GM21423 (cell line): ENCODE measurements at regions not wholly inside any gene's neighbourhood (a gene's known extent, or its start where the extent isn't known, plus 50 kb on each side); places are given as distances from the start of the nearest gene placed in this dataset.
A peak's percentile ranks its signal among the peaks of the same experiment; 100 is the strongest.
"Not testable (repeated sequence)": the region's sequence is repeated elsewhere in the genome, so short reads cannot be mapped to it uniquely, and the experiment has no call there.

Experiments used
- ATAC-seq: cut with Tn5 transposase; IDR thresholded peaks from one replicate; pipeline ENCODE4 v1.9.1; 2021; ENCODE audit warnings: mild to moderate bottlenecking, moderate library complexity; ENCODE audit not compliant: unreplicated experiment

DNA sequence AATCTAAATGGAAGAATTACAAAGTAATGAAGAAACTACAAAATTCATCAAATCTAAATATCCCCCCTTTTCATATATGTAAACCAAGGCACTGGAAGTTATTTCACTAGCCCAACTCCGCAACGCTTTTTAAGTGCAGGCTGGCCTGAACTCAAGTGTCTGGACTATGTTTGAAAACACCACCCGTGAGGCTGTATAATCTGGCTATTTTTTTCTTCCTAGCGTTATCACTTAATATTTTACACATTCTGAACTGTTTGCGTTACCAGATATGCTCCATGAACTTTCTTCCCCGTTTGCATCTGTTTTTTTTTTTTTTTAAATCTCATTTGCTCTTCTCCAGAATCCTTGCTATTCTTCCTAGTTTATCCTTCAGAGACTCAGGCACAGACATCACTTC lies 619.5 kb upstream of the CBLB start:
- no peak for ATAC-seq

DNA sequence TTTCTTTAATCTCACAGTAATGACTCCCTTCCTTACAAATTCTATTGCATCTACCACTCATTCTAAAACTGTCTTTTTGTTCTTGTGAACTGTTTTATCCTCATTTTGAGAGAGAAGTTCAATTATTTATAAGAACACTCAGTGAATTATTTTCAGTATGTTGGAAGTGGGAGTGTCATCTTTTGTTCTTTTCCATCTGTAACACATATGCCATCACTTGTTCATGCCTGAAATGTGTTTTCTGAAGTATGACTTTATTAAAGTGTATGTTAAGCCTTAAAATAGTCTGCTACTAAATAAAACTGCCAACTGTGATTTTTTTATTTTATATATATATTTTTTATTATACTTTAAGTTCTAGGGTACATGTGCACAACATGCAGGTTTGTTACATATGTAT lies 623.0 kb upstream of the CBLB start:
- no peak for ATAC-seq

DNA sequence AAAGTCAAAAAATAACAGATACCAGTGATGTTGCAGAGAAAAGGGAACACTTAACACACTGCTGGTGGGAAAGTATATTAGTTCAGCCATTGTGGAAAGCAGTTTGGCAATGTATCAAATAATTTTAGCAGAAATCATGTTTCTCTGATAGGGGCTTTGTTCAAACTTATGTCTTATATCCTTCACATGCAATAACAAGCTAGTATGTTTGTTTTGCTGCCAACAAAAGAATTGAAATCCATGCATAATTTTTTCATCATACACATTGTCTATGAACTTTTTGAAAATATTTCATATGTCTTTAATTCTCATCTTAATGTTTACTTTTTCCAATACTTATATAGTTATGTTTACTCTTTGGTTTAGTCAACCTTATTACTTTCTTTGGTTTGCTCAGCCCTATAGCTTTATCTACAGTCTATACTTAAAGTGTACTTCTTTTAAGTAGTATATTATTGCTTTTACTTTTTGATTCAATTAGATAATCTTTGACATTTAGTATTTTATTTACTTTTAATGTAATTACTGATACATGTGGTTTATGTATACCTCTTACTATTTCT lies 639.6 kb upstream of the CBLB start:
- no peak for ATAC-seq

DNA sequence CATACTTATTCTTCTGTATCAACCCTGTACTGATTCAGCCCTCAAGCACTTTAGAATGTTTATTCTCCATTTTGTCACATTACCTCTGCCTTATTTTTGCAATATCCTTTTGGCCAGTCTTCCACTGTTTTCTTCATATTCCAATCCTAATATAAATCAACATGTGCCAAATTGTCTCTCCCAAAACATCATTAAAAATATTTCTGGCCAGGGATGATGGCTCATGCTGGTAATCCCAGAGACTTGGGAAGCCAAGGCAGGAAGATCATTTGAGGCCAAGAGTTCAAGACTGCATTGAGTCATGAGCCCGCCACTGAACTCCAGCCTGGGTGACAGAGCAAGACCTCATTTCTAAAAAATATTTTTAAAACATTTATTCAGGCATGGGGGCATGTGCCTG lies 641.4 kb upstream of the CBLB start:
- ATAC-seq: no peak

DNA sequence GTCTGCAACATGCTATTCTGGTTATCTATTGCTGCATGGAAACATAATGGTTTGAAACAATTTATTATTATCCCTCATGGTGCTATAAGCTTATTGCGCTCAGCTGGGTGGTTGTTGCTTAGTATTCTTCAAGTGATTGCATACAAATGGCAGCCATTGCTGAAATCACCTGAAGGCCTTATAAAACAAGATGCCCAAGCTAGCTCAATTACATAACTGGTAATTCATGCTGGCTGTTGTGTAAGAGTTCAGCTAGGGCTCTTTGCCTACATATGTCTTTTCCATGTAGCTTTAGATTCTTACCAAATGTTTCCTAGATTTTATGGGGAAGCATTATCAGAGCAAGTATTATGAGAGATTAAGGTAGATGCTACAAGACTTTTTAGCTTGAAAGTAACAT lies 644.0 kb upstream of the CBLB start:
- ATAC-seq: no peak

DNA sequence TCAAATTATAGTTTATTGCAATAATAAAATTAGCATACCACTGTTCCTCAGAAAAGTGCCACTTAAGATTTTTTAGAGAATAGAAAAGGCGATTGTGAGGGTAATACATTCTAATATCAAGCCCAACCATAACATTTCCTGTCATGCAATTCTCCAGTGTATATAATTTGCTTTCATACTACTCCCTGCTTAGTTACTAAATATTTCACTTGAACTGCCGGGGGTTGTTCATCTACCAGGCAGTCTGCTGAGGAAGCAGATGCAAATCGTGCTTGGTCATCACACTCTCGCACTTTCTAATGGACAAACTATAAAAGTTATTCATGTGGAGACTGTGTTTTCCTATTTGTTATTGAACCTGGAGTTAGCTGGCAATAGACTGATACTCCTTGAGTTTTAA lies 645.6 kb upstream of the CBLB start:
- peak; percentile 59 for ATAC-seq

DNA sequence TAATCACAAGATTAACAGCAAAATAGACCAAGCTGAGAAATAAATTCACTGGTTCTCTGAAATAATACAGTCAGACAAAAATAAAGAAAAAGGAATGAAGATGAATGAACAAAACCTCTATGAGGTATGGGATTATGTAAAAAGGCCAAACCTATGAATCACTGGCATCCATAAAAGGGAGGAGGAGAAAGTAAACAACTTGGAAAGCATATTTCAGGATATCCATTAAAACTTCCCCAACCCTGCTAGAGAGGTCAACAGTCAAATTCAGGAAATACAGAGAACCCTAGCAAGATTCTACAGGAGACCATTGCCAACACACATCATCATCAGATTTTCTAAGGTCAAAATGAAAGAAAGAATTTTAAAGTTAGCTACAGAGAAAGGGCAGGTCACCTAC lies 649.7 kb upstream of the CBLB start:
- no peak for ATAC-seq

DNA sequence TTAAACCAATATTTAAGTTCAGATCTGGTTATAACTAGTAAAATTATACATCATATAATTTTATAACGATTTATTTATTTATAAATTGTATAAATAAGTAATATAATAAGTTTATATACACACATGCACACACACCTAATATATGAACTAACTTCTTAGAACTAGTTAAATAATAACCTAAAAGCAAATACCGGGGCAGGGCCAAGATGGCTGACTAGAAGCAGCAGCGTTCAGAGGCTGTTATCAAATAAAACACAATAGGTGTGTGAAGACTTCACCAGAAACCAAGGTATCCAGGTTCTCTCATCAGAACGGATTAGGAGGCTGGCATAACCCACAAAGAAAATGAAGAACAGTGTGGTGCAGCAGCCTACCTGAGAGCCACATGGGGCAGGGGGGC lies 653.6 kb upstream of the CBLB start:
- ATAC-seq: no peak

DNA sequence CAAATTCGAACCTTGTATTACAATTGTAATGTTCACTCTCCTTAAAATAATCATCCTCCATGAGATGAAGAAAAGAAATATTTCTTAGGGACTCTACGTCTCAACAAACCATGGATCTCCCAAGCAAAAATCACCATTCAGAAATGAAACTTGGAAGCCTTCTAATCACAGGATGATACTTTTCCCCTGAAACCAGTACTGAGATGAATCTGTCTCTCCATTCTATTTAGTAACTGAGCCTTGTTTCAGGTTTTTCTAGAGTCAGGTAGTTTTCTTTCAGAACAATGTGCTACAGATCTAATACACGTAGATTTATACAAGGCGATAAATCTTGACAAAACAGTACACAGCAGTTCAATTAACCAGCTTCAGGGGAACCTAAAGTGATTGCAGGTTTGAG lies 660.1 kb upstream of the CBLB start:
- no peak for ATAC-seq

DNA sequence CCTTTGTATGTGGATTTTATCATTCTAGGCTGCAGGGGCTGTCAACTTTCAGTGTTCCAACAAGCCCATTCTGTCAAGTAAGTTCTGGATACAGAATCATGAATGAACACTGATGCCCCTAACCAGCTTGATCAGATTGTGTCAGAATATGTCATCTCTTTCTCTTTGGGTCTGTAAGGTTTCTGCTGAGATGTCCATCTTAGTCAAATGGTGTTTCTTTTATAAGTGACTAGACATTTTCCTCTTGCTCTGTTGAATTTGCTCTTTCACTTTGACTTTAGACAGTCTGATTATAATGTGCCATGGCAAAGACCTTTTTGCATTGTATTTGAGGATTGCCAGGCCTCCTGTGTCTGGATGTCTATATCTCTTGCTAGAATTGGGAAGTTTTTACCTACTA lies 660.9 kb upstream of the CBLB start:
- no peak for ATAC-seq

DNA sequence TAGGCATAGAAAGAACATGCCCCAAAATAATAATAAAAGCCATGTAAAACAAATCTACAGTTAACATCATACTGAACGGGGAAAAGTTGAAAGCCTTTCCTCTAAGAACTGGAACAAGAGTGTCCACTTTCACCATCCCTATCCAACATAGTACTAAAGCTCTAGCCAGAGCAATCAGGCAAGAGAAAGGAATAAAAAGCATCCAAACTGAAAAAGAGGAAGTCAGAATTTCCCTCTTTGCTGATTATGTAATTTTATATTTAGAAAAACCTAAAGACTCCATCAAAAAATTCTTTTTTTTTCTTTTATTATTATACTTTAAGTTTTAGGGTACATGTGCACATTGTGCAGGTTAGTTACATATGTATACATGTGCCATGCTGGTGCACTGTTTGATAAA lies 661.6 kb upstream of the CBLB start:
- no peak for ATAC-seq

DNA sequence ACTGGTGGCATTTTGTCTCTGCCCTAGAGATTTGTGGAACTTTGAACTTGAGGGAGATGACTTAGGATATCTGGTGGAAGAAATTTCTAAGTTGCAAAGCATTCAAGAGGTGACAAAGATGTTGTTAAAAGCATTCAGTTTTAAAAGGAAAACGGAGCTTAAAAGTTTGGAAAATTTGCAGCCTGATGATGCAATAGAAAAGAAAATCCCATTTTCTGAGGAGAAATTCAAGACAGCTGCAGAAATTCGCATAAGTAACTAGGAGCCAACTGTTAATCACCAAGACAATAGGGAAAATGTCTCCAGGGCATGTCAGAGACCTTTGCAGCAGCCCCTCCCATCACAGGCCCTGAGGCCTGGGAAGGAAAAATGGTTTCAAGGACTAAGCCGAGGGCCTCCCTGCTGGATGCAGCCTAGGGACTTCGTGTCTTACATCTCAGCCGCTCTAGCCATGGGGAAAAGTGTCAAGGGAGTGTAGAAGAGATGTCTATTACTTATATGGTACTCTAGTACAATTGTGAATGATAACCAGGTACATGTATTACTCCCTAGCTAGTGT lies 663.0 kb upstream of the CBLB start:
- not testable (repeated sequence) for ATAC-seq

DNA sequence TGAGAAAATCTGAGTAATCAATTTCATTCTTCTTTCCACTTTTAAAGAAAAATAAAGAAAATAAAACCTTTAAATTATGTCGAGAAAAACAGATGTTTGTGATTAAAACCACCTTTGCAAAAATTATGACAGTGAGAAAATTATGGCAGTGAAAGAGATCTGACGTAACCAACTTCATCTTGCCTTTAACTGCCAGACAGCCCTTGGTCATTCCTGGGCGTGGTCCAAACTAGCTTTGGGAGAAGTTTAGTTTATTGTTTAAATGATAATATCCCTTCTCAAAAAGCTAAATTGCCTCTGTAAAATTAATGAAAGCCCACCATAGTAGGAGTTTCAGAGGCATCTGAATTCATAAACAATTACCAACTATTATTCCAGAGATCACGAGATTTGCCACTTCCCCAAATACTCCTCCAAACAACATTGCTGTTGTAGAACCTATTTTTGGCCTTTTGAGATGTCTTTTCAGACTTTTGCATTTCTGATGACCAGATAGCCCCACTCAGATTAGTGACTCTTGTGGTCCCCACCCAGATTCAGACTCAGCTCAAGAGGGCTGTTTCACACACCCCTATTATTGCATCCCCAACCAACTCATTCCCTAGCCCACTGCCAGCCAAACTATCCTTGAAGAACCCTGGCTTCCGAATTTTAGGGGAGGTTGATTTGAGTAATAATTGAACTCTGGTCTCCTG lies 664.4 kb upstream of the CBLB start:
- no peak for ATAC-seq

DNA sequence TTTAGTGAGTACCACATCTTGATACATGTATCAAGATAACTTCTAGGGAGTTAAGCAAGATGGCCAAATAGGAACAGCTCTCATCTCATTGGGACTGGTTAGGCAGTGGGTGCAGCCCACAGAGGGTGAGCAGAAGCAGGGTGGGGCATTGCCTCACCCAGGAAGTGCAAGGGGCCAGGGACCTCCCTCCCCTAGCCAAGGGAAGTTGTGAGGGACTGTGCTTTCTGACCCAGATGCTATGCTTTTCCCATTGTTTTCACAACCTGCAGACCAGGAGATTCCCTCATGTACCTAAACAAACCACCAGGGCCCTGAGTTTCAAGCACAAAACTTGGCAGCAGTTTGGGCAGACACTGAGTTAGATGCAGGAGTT lies 665.0 kb upstream of the CBLB start:
- no peak for ATAC-seq

DNA sequence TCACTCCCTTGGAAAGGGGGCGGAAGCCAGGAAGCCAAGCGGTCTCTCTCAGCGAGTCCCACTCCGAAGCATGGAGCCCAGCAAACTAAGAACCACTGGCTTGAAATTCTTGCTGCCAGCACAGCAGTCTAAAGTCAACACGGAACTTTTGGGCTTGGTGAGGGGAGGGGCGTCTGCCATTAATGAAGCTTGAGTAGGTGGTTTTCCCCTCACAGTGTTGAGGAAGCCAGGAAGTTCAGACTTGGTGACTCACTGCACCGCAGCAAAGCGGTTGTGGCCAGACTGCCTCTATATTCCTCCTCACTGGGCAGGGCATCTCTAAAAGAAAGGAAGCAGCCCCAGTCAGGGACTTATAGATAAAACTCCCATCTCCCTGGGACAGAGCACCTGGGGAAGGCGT lies 665.4 kb upstream of the CBLB start:
- no peak for ATAC-seq

DNA sequence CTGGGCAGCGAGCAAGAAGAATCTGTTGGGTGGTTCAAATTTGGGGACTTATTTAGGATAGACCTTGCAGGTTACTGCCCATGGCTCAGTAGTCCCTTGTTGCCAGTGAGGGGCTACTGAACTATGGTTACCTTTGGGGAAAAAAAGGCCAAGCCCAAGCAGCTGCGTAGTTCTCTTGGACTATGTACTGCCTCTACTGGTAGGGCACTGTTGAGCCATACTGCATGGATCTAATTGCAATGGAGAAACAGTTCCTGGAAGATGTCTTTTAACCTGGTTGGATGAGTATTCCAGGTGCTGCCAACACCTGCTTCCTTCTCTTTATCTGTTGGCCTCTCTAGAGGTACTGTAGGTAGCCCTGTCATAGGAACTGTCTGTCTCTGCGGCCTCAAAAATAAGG lies 671.9 kb upstream of the CBLB start:
- ATAC-seq: no peak

DNA sequence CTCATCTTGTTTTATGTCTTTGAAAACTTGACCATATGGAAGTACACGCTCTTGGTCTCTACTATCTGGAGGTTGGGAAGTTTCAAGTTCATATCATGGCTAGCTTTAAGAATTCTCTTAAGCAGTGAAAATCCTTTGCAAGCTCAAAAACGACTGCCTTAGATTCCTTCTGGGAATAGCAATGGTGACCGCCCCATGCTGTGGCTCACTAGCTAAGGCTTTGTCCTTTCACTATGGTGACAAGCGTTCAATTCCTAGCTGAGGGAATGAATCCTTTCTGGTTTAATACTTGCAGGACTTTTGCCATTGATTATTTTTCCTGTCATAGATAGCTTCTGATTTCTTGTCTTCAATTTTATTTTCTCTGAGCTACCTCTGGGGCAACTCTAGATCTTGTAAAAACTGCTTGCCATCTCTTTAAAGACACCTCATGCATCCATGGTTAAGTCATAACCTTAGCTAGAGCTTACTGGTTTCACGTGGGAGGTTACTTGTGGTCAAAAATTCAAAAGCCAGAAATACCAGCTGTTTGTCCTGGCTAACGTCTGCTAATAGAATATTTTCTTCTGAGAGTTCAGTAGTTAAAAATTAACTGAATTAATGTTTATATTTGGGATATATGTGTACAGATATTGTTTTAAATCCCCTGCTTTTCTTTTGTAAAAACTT lies 673.4 kb upstream of the CBLB start:
- ATAC-seq: no peak

DNA sequence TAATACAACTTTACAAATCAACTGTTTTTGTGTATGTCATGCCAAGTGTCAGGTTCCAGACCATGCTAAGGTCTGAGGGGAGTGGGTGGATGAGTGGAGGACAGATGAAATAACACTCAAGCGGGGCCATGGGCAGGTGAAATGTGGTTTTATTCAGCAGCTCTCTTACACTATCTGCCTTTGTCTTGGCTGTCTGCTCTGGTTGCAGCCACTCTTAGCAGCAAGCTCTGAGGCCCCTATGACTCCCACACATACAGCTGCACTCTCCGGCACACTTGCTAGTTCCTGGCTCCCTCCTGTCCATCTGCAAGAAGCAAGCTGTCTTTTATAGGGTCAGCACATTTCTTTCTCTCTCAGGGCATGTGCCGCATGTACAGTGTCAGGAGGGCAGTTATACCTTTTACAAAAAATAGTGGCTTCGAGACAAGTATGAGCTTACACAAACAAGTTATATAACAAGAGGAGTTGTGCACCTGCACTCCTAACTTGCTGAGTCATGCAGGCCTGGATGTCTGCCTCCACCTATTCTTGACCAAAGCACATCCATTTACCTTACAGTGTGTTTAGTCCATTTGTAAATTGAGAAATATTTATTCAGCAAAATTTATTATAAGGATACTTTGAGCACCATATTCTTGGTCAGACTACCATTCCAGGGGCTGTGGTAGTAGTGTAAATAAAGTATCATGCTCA lies 683.7 kb upstream of the CBLB start:
- ATAC-seq: no peak

DNA sequence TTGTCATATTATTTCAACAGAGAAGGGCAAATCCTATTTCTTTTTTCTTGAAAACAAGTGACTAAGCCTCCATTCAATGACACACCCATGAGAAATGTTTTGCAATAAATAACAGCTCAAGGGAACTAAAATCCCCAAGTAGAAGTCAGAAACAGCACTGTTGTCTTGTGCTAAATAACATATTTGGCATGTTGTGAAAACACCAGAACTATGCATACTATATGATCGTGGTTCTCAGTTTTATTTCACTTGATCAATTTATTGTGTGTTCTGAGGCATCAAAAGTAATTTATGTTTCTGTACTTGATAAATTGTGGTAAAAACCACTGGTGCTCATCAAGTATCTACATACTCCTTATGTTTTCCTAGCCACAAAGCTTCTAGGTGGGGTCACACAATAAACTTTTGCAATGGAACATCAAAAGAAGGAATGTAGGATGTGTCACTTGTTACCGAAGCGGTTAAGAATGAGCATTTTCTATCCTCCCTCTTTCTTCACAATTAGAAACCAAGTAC lies 691.7 kb upstream of the CBLB start:
- no peak for ATAC-seq

DNA sequence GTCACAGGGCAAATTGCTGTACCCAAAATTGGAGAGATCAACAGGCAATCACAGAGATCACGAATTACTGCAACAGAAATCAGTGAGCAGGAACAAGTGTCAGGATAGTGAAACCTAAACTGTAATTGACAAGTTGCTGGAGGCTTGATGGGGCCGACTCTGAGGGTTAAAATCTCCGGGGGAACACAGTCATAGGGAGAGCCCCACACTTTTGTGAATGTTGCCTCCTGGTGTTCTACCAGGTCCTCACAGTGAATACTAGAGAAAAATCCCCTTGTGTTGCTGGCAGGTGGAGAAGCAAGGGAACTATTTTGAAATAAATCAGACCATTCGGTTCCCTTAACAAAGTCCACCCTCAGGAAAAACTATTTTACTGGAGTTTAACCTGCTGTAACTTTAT lies 697.5 kb upstream of the CBLB start:
- ATAC-seq: peak; percentile 93

DNA sequence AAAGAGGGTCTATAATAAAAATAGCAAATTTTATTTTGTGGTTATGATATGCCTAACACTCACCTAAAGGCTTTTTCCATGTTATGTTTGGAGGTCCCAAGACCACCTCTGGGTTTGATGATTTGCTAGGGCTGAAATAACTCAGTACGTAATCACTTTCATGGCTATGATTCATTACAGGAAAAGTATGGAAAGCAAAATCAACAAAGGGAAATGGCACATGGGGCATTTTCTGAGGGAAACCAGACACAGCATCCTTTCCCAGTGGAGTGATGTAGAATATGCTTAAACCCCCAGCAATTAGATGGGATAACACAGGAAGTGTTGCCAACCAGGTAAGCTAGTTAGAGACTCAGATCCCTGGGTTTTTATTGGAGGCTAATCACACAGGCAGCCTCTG lies 701.6 kb upstream of the CBLB start:
- no peak for ATAC-seq

DNA sequence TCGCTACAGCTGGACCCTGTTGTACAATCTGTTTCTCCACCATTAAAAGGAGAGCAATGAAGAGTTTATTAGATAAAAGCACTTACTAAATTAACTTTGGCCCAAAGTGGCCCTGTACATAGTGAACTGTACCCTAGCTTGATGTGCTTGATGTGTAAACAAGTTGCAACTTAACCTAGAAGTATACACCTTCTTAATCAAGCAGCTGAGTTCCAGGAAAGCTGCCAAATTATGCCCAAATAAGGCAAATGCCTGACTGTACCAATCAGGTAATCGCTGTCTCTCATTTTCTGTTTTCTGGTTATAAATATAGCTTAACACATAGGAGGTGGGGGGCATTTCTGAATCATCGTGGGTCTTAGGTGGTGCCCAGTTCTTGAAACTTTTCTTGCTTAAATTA lies 704.8 kb upstream of the CBLB start:
- no peak for ATAC-seq
